ENCODE measurements at regions not wholly inside any gene's neighbourhood (a gene's known extent, or its start where the extent isn't known, plus 50 kb on each side); places are given as distances from the start of the nearest gene placed in this dataset.
"Not testable (repeated sequence)": the region's sequence is repeated elsewhere in the genome, so short reads cannot be mapped to it uniquely, and the experiment has no call there.

DNA sequence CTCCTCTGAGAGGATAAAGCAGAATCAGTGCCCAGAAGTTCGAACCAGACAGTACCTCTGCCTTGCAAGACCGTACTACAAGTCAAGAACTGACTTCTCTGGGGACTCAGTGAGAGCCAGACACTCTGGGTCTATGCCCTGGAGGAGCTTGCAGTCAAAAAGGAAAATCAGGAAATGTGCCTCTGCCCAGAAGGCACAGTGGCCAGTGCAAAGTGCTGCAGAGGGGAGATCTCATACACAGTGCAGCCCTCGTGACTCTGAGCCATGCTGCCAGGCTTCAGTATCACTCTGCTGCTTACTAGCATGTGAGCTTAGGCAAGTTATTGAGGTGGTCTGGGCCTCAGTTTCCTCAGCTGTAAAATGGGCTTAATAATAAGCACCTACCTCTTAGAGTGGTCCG is 144.0 kb upstream of the NPY start:
- DNase-seq: no peak

DNA sequence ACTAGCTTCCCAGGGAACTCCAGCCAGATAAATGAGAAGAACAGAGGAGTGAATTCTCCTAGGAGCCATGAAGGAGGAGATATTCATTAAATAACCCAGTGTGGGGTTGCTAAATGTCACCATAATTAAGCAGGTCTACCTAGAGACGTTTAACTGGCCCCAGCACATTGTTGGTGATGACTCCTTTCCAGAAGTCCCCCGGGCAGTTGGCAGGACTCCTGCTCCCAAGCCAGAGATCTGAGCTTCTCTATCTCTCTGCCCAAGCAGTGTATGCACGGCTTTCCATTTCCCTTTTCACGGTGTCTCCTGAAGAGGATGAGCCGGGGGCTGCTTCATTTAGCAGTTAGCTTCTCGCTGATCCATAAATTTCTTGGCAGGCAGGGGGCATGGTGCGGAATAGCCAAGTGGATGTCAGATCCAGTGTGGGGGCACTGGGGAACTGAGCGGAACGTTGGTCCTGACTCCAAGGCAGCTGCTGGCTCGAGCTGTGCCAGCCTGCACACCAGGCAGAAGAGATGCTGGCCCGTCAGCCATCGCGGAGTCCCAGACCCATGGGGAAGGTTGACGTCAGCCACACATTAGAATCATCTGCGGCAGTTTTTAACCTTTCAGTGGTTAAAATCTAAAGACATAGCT is 142.0 kb upstream of the NPY start:
- no peak for DNase-seq

DNA sequence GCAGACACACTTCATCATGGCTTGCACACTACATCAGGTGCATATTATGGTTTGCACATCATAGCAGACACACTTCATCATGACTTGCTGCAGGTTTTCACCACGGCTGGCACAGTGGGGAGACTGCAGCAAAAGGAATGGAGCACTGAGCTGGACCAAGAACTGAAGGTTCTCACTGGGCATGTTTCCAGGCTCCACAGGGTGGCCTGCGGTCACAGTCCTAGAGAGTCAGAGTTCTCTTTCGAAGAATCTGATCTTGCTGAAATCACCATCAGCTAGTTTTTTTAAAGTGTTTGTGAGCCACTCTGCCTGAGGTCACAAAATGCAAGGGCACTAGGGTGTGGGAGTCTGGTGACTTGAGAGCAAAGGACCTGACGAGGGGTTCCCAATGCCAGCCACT is 140.4 kb upstream of the NPY start:
- DNase-seq: no peak

DNA sequence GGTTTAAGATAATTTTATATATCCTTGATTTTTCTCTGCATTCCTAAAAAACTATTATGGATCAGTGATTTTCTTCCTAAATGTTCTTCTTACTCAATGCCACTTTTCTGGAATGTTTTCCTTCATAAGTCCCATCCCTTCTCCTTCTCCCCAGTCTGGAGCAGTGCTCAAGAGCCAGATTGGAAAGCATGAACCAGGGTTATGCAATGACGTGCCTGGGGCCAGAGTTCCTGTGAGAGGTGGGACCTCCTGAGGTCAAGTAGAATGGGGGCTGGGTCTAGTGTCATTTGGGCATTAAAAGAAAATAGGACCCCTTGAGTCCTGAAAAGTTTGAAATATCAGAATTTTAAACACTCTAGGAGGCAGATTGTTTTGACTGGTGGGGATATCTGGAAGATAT is 132.0 kb upstream of the NPY start:
- no peak for DNase-seq

DNA sequence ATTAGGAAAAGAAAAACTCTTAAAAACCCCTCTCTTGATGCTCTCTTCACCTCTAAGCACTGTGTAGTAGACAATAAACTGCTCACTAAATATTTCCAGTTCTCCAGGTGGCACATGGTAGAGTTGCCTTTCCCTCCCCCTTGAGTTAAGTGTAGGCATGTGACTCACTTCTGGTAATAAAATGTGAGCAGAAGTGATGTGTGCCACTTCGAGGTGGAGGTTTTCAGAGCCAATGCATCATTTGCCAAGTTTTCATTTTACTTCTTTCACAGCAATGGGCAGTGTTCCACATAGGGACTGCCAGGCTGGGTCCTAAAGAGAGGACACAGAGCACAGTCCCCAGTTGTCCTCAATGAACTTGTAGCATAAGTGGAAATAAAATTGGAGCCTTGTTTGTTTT is 131.6 kb upstream of the NPY start:
- DNase-seq: no peak

DNA sequence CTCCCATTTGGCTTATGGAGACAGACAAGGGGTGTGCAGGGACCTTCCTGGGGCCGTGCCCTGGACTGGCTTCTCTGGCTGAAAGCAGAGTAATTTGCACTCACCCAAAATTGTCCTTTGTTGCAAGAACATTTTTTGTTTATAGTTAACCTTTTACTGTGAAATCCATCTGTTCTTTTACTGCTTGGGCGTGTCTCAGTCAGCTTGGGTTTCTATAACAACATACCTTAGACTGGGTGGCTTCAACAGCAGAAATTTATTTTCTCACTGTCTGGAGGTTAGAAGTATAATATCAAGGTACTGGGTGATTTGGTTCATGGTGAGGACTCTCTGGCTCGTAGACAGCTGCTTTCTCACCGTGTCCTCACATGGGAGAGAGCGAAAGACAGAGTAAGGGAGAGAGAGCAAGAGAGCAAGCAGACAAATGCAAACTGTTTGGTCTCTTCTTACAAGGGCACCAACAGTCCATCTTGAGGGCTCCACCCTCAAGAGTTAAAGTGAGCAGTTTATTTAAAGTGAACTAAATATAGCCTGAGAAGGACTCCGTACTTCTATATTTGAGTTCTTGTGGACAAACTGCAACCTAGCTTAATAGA is 131.0 kb upstream of the NPY start:
- DNase-seq: no peak

DNA sequence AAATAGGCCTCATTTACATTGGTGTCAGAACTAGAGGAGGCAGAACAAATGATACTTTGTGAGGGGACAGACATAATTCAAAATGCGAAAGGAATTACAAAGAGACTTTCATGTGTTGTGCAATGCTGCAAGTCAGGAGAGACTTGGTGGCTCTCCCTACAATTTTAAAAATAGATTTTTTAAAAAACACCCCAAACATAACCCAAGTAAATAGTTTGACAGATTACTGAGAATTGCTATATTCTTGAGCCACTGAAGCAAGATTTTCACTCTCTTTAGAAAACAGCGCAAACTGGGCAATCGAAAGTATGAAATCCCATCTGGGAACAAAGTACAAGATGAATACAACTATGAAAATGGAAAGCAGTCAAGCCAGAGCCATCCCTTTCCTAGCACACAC is 126.3 kb upstream of the NPY start:
- DNase-seq: no peak

DNA sequence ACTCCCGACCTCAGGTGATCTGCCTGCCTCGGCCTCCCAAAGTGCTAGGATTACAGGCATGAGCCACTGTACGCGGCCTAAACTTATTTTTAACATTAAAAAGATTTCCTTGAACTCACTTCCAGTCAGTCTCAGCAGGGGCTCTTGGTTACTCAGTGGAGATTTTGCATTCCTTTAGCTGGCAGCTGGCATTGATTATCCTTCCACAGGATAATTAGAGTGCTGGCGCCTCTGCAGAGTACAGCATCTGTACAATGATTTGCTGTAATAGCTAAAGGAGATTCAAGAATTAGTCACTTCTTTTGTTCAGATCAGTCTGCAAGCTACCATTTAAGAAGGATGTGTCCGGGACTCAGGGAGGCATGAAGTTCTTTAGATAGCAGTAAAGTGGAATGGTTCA is 125.0 kb upstream of the NPY start:
- no peak for DNase-seq

DNA sequence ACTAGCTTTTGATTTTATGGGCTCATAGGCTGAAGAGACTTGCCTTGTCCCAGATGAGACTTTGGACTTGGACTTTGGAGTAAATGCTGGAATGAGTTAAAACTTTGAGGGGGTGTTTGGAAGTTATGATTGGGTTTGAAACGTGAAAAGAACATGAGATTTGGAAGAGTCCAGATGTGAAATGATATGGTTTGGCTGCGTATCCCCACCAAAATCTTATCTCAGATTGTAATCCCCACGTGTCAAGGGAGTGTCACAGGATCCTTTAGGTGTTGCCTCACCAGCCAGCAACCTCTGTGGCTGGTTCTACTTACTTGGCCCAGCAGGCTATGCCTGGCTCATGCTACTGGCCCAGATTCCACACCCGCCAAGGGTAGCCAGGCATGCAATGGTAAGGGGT is 119.6 kb upstream of the NPY start:
- no peak for DNase-seq

DNA sequence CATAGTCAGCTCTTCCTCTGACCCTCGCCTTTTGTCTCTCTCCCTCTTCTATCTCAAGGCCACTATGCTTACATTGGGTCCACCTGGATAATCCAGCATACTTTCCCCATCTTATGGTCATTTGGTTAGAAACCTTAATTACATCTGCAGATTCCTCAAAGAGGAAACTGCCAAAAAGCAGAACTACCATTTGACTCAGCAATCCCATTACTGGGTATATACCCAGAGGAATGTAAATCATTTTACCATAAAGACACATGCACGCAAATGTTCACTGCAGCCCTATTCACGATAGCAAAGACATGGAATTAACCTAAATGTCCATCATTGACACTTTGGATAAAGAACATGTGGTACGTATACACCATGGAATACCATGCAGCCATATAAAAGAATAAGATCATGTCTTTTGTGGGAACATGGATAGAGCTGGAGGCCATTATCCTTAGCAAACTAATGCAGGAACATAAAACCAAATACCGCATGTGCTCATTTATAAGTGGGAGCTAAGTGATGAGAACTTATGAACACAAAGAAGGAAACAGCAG is 114.8 kb upstream of the NPY start:
- DNase-seq: no peak

DNA sequence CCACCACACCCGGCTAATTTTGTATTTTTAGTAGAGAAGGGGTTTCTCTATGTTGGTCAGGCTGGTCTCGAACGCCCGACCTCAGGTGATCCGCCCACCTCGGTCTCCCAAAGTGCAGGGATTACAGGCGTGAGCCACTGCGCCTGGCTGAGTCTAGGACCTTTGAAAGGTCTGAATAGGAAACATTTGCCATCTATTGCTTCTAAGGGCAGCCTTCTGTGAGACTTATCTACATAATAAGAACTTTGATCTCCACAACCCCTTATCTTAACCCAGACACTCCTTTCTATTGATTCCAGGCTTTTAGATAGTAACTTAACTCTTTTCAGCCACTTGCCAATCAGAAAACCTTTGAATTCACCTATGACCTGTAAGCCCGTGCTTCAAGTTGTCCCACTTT is 112.0 kb upstream of the NPY start:
- not testable (repeated sequence) for DNase-seq

DNA sequence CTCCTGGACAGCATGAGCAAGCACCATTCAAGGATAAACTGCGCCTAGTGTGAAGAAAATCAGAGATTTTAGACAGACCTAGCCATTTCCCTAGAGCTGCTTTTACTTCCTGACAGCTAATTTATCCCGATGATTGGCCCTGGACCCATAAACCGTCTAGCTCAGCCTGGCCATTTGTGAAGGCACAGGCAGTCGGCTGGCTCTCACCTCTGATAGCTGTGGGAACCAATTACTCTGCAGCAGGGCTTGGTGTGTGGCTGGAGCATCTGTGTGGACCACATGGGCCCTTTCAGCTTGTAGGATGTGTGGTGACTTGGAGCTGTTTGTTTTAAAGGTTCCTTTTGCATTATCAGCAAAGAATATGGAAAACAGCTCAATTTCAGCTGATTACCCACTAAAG is 111.1 kb upstream of the NPY start:
- DNase-seq: no peak

DNA sequence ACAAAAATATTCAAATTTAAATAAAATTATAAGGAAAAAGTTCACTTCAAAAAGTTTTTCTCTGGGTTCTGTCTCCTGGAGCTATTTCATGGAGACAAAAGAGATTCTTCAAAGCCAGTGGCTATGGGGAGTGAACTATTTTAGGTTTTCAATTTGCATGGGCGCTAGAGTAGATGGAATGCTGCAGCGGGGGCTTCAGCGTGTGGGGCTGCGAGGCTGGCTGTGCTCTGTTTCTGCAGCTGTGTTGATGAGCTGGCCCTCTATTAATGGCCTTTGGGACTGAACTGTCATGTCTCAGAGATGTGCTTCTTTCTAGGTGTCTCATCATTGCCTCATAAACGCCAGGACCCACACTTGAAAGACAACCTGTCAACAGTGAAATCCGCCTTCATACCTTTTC is 108.4 kb upstream of the NPY start:
- no peak for DNase-seq

DNA sequence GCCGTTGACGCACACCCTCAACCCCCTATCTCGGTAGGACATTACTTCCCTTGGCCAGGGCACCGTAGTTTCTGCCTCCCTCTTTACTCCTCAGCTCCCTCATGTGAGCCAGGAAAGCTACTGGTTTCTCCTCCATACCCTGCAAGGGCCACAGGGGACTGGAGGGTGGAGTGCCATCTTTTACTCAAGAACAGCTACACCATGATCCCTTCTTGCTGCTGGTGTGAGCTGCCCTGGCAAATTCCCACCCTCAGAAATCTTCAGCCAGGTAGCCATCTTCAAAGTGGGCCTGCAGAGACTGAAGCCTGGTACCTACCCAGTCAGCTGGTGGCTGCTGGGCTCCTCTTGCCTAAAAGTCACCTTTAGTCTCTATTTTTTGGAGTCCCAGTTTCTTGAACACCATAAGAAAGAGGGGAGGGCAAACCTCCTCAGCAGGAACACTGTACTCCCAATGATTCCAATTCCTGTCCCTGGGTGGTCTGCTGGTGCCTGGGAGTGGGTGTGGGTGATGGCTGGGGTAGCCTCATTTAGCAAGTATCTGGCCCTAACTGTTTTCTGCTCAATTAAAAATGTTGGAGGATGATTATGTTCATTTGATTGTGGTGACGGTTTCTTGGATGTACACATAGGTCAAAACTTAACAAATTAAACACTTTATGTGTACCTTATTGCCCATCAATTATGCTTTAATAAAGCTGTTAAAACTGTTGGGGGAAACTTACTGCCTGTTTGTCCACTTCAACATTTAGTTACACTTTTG is 105.0 kb upstream of the NPY start:
- DNase-seq: no peak

DNA sequence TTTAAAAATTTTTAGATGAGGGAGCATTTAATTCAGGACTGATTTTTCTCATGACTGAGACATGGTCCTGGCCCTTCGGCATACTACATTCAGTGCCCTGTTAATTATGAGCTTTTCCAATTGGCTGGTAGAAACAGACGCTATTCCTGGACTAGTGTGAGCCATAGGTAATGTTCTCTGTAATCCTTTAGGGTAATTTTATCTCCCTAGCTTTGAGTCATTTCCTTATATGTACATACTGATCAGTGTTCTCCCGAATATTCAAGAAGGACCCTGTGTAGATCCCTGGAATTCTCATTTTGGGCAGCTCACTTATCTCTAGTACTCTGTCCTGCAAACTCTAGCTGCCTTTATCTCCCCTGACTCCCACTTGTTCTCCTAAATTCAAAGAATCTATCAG is 92.6 kb upstream of the NPY start:
- DNase-seq: no peak

DNA sequence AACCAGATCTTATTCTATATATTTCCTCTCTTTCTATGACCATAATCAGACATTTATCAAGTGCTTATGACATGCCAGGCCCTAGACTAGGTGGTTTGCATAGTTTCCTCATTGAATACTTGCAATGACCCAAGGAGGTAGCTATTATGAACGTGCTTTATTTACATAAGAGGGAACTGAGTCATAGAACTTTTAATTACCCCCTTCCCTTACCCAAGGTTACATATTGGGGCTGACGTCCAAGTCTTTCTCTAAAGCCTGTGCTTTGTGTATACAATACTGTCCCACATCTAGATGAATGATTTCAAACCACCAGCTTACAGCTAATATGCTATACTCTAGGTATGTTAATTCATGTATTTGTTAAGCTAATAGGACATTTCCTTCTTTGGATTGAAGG is 91.9 kb upstream of the NPY start:
- no peak for DNase-seq

DNA sequence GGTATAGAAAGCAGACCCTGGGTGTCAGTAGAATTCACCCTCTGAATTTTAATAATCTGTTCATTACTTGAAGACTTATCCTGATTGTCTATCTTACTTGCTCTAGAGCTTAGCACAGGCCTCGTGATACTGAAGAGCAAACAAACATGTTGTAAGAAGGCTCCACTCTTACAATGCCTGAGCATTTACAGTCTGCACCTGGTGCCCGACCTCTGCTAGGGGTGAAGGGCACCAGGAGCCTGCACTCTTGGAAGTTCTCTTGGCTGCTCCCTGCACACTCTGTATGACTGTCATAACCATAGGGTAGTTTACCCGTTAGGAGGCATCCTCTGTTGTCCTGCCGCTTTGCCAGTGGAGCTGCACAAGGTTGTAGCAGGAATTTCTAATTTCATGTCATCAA is 91.3 kb upstream of the NPY start:
- DNase-seq: no peak

DNA sequence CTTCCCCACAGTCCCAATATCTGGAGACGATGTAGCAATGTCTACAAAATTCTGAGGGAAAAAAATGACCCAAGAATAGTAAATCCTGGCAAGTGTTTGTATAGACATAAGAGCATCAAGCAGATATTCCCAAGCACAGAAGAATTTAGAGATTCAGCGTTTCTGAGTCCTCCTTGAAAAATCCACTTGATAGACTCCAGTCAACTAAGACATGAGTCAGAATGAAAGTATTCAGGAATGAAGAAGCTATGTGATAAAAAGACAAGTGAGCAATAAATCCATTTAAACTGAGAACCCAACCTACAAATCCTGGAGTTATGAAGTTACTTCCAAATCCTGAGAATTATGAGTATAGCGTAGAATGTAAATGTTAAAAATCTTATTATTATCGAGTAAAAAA is 86.1 kb upstream of the NPY start:
- no peak for DNase-seq

DNA sequence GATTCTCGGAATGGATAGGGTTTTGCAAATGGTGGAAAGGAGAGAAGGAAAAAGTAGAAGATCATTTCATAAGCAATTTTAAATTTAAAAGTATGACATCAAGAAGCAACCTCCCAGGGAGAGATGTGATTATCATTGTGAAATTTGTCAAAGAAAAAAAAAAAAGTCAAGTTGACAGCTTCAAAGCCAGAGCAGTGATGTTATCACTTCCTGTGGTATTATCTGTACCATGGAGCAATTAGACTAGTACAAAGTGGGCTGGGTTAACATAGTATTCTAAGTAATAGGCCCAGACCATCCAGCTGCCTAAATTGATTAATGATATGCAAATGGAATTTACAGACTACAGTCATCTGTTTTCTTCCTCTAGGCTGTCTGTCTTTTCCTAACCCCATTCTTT is 84.0 kb upstream of the NPY start:
- DNase-seq: no peak

DNA sequence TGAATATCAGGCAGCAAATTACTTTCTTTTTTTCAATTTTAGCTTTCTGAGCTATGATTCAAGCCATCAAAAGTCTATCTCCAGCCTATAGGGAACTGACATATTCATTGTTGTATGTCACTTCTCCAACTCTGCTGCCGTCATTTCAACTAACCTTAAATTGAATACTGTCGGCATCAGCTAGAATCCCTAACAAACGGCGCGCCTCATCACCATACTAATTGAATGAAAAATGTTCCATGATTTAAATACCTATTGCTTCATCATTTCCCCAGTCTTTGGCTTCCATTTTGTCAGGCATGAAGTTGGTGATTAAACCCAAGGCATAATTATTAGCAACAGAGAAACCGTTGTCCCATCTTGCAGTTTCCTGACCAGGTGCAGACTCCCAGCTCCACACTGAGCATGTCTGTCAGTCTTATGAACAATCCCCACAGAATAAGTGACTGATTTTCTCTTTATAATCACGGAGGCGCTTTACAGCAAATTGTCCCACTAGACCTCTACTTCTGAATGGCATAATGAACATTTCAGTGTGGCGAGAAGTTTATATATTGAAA is 83.5 kb upstream of the NPY start:
- no peak for DNase-seq

DNA sequence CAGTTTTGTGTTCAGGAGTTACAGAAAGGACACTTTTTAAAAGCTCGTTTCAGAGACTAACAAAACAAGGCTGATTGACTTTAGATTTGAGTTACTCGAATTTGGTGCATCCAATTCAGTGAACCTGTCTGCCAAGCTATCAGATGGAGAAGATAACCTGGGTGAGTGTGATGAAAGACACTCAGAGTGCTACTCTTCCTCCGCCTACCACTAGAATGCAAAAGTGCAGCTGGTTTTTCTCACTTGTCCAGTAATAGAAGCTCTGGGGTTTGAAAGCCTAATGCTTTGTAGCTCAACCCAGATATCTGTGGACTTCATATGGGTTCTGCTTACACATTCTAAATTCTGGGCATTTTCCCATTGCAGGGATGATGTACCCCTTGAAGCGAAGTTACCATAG is 82.8 kb upstream of the NPY start:
- no peak for DNase-seq

DNA sequence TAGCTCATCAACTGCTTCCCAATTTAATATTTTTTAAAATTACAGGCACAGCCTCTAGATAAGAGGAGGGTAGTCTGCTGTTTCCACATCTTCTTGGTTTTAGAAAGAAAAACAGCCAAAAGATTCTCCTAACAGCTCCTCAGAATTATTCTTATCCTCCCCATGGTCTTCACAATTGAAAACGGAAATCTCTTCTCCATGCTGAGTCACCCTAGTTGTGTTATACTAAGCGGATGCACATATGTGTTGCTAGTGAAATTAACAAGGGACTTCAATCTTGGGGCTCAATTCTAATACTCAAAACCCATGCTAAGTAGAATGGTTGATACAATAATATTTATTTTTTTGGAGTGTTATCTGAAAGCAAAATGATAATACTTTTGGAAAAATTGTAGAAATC is 71.9 kb upstream of the NPY start:
- no peak for DNase-seq

DNA sequence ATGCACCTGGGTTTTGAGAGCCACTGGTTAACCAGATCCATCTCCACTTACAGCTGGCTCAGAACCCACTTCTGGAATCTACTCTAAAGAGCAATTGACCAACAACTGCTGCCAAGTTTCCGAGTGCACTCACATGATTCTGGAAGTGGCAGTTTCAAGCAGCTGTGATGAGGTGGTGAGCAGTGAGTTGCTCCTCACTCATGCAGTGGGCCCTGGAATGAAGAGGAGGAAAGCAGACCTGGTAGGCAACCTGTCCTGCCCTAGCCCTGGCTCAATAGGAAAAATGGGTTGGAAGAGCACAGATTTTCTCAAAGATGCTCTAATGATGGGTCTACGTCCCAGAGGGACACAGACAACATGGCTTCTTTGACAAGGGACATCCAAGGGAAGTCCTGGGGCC is 70.7 kb upstream of the NPY start:
- no peak for DNase-seq

DNA sequence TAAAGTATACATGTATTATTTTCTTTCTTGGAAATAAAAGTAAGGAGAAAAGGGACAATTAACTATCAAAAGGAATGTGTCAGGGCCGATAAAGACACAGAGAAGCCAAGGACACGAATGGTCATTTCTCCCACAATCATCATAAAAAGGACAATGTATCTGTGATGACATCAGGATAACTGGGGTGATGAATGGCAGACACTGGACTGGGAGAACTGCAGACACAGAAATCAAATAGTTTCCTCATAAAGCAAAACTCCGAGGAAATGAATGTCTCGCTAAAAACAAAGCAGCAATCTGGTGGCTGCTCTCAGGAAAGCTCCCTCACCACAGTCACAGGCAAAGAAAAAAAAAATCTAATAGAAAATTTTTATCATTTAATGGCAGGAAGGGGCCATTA is 69.3 kb upstream of the NPY start:
- no peak for DNase-seq
